SK-N-SH (cell line): ENCODE measurements at regions not wholly inside any gene's neighbourhood (a gene's known extent, or its start where the extent isn't known, plus 50 kb on each side); places are given as distances from the start of the nearest gene placed in this dataset.

Source experiments
- CTCF ChIA-PET: fragments of 300-600, 350-600 bp; formaldehyde crosslinking; extraction: SDS; loops from one replicate; lab custom pipeline; 2021; lab: Yijun Ruan, JAX
- POLR2A ChIA-PET: fragments of 350-600 bp; sonication (Branson Sonifier 250); formaldehyde crosslinking; extraction: SDS; loops from one replicate; lab custom pipeline; 2020; ENCODE audit warnings: antibody characterized with exemption, inconsistent platforms; lab: Yijun Ruan, JAX
- DNase-seq: peaks from one replicate; pipeline ENCODE4 v3.0.0; 2012
- H2AFZ ChIP-seq: fragments of 200-600 bp; sonication (generic); 2 replicates; pipeline ENCODE4 v1.8.1; 2016; ENCODE audit warnings: antibody characterized with exemption, mild to moderate bottlenecking, low read depth
- H3F3A ChIP-seq: fragments of 200-600 bp; sonication (generic); replicated peaks from 2 replicates; pipeline ENCODE3; 2016; ENCODE audit warnings: antibody characterized with exemption, mild to moderate bottlenecking; ENCODE audit not compliant: insufficient read depth
- H3K27ac ChIP-seq, 2 experiments: fragments of 200-500 bp in 1 of 2; fragments of 200-600 bp in 1 of 2; sonication (Bioruptor generic) in 1 of 2; sonication (generic), shearing (Covaris generic) in 1 of 2; 2 replicates each; pipeline versions ENCODE4 v1.5.1 to v1.6.1; 2014 to 2016; ENCODE audit warnings: low read depth in 2 of 2, inconsistent platforms in 1 of 2, low read length in 1 of 2, mild to moderate bottlenecking in 1 of 2, mixed read lengths in 1 of 2
- H3K27me3 ChIP-seq: fragments of 200-600 bp; sonication (generic), shearing (Covaris generic); 2 replicates; pipeline ENCODE4 v1.6.1; 2016; ENCODE audit warnings: mixed run types; ENCODE audit not compliant: insufficient read depth
- H3K36me3 ChIP-seq, 2 experiments: fragments of 200-500 bp in 1 of 2; fragments of 200-600 bp in 1 of 2; sonication (Bioruptor generic) in 1 of 2; sonication (generic) in 1 of 2; replicated peaks in 1 of 2; 2 replicates each; pipeline versions ENCODE3 to v1.5.1; 2014 to 2016; ENCODE audit warnings: low read length in 1 of 2, mild to moderate bottlenecking in 1 of 2; ENCODE audit not compliant: insufficient read depth in 2 of 2, control insufficient read depth in 1 of 2
- H3K4me1 ChIP-seq, 2 experiments: fragments of 200-500 bp in 1 of 2; fragments of 200-600 bp in 1 of 2; sonication (Bioruptor generic) in 1 of 2; sonication (generic), shearing (Covaris generic) in 1 of 2; 2 replicates each; pipeline versions ENCODE4 v1.5.1 to v1.6.1; 2014 to 2016; ENCODE audit warnings: low read depth in 1 of 2, low read length in 1 of 2, mixed run types in 1 of 2; ENCODE audit not compliant: insufficient read depth in 2 of 2, control insufficient read depth in 1 of 2
- H3K4me2 ChIP-seq: fragments of 200-600 bp; sonication (generic), shearing (Covaris generic); 2 replicates; pipeline ENCODE4 v1.6.1; 2017; ENCODE audit warnings: mixed run types
- H3K4me3 ChIP-seq, 2 experiments: fragments of 200-500 bp in 1 of 2; fragments of 200-600 bp in 1 of 2; sonication (Bioruptor generic) in 1 of 2; sonication (generic), shearing (Covaris generic) in 1 of 2; 2 replicates each; pipeline versions ENCODE4 v1.5.1 to v1.8.1; 2014 to 2016; ENCODE audit warnings: low read depth in 2 of 2, inconsistent platforms in 1 of 2, low read length in 1 of 2, mild to moderate bottlenecking in 1 of 2, mixed read lengths in 1 of 2, moderate library complexity in 1 of 2
- H3K79me2 ChIP-seq: fragments of 200-600 bp; sonication (generic); 2 replicates; pipeline ENCODE4 v1.8.1; 2017; ENCODE audit warnings: mild to moderate bottlenecking; ENCODE audit not compliant: insufficient read depth
- H3K9ac ChIP-seq: fragments of 200-600 bp; sonication (generic); 2 replicates; pipeline ENCODE4 v1.6.1; 2017; ENCODE audit warnings: mixed run types
- H3K9me2 ChIP-seq: fragments of 200-600 bp; sonication (generic); 2 replicates; pipeline ENCODE4 v1.6.1; 2017; ENCODE audit warnings: mixed run types
- H3K9me3 ChIP-seq: fragments of 200-600 bp; sonication (generic); 2 replicates; pipeline ENCODE4 v1.6.1; 2017; ENCODE audit warnings: mixed run types, mild to moderate bottlenecking, moderate library complexity
- H4K20me1 ChIP-seq: fragments of 200-600 bp; sonication (generic); 2 replicates; pipeline ENCODE4 v1.6.1; 2017; ENCODE audit warnings: mild to moderate bottlenecking, mixed run types; ENCODE audit not compliant: insufficient read depth
- CTCF ChIP-seq: fragments of 200-600 bp; sonication (generic); IDR thresholded peaks from 2 replicates; pipeline ENCODE4 v1.6.1; 2017; ENCODE audit warnings: antibody characterized with exemption, mild to moderate bottlenecking, moderate library complexity
- EP300 ChIP-seq, 2 experiments: IDR thresholded peaks; 2 replicates each; pipeline versions ENCODE4 v1.4.0 to v1.6.1; 2012; ENCODE audit warnings: borderline replicate concordance in 1 of 2, low read depth in 1 of 2, low read length in 1 of 2
- EZH2phosphoT487 ChIP-seq: fragments of 200-600 bp; sonication (generic); IDR thresholded peaks from 2 replicates; pipeline ENCODE4 v1.6.1; 2017; ENCODE audit warnings: low read depth, mixed run types, mild to moderate bottlenecking, antibody characterized with exemption, moderate library complexity, borderline replicate concordance
- FOXJ3 ChIP-seq: sonication (generic); formaldehyde crosslinking; IDR thresholded peaks from 2 replicates; pipeline ENCODE4 v1.5.1; 2020; ENCODE audit warnings: mild to moderate bottlenecking, missing genetic modification reagents
- MXI1 ChIP-seq: IDR thresholded peaks from 2 replicates; pipeline ENCODE4 v1.6.1; 2012; ENCODE audit warnings: mild to moderate bottlenecking, low read depth, low read length, improper control_type of control experiment
- RAD21 ChIP-seq: IDR thresholded peaks from 2 replicates; pipeline ENCODE4 v1.6.1; 2012; ENCODE audit warnings: mild to moderate bottlenecking, low read length
- RCOR1 ChIP-seq: fragments of 150-350 bp; IDR thresholded peaks from 2 replicates; pipeline ENCODE4 v1.6.1; 2017; ENCODE audit warnings: antibody characterized with exemption, low read length
- RXRA ChIP-seq: IDR thresholded peaks from 2 replicates; pipeline ENCODE4 v1.4.0; 2012; ENCODE audit warnings: low read depth, mild to moderate bottlenecking, borderline replicate concordance
- TAF1 ChIP-seq: IDR thresholded peaks from 2 replicates; pipeline ENCODE4 v1.6.1; 2012; ENCODE audit warnings: low read depth, mild to moderate bottlenecking, low read length, moderate library complexity, borderline replicate concordance
- USF1 ChIP-seq: IDR thresholded peaks from 2 replicates; pipeline ENCODE4 v1.4.0; 2012; ENCODE audit warnings: low read depth, borderline replicate concordance
- USF2 ChIP-seq: fragments of 150-350 bp; IDR thresholded peaks from 2 replicates; pipeline ENCODE4 v1.6.1; 2017; ENCODE audit warnings: antibody characterized with exemption, low read length, low read depth, borderline replicate concordance
- YY1 ChIP-seq: IDR thresholded peaks from 2 replicates; pipeline ENCODE4 v1.4.0; 2012; ENCODE audit warnings: low read depth, mild to moderate bottlenecking
- WGBS: methylation state at CpG from one replicate; pipeline ENCODE4 v1.1.6; 2017; ENCODE audit warnings: low lambda C conversion rate; 5-methylcytosine and 5-hydroxymethylcytosine counted together
- TF ChIP-seq, protein P1 (sequence below): IDR thresholded peaks from 2 replicates; pipeline ENCODE4 v1.4.0; 2012; ENCODE audit warnings: low read depth, borderline replicate concordance
- TF ChIP-seq, protein P2 (sequence below): IDR thresholded peaks from 2 replicates; pipeline ENCODE4; 2012

DNA sequence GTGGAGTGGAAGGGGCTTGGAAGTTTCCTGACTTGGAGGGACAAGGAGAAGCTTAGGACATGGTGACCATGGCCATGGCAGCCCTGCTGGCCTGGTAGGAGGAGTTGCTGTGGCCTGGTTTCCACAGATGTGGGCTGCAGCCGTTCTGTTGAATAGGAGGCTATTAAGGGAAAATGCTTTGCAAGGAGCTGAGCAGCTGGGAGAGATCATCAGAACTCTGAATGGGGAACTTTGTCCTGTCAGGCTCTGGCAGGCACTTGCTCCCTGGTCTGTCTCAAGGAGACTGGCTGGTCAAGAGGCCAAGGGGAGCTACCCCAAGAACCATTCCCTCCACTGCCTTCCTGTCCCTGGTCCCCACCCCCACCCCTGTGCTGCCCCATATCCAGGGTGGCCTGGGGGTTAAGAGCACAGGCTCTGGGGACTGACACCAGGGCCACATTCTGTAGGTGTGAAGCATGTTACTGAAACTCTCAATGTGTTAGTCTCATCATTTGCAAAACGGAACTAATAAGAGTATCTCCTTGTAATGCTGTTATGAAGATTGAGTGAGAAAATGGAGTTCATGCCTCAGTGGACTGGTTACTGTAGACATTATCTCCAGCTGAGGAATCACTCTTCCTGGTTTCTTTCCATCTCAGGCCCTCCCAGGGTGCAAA lies 84.0 kb upstream of the ARAP3 start (continued):
- TF ChIP-seq, protein P1, sequence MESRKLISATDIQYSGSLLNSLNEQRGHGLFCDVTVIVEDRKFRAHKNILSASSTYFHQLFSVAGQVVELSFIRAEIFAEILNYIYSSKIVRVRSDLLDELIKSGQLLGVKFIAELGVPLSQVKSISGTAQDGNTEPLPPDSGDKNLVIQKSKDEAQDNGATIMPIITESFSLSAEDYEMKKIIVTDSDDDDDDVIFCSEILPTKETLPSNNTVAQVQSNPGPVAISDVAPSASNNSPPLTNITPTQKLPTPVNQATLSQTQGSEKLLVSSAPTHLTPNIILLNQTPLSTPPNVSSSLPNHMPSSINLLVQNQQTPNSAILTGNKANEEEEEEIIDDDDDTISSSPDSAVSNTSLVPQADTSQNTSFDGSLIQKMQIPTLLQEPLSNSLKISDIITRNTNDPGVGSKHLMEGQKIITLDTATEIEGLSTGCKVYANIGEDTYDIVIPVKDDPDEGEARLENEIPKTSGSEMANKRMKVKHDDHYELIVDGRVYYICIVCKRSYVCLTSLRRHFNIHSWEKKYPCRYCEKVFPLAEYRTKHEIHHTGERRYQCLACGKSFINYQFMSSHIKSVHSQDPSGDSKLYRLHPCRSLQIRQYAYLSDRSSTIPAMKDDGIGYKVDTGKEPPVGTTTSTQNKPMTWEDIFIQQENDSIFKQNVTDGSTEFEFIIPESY: no peak

GRCh38 chr5:141763541-141763940 lies 81.5 kb upstream of the ARAP3 start:
- no peak overlapping the region for H3K27ac ChIP-seq
- H3K4me2 ChIP-seq: no peak overlapping the region
- ChIA-PET CTCF (interaction anchor here (0.8 to 4.2 kb wide), 9 partner anchors 16 to 116 kb away, joined by 3 to 17 read pairs (median 4); partner anchors contain the start of gene PCDH1), POLR2A (no interaction called here)
- H3K9me2 ChIP-seq: no peaks in the 10 kb centered on the region
- TF ChIP-seq USF2: no peak
- TF ChIP-seq RCOR1: no peak
- no peak for TF ChIP-seq FOXJ3 (CRISPR knock-in tag)
- TF ChIP-seq RAD21: no peak
- no peak for TF ChIP-seq EZH2phosphoT487
- TF ChIP-seq RXRA: no peak
- TF ChIP-seq EP300 (IDR thresholded peaks at IDR 0.05; ENCODE audit: borderline replicate concordance in 1 of 2, low read depth in 1 of 2, low read length in 1 of 2): no peak
- no peak for TF ChIP-seq YY1
- TF ChIP-seq, protein P1: no peak
- TF ChIP-seq USF1: no peak
- TF ChIP-seq TAF1: no peak
- TF ChIP-seq, protein P2, sequence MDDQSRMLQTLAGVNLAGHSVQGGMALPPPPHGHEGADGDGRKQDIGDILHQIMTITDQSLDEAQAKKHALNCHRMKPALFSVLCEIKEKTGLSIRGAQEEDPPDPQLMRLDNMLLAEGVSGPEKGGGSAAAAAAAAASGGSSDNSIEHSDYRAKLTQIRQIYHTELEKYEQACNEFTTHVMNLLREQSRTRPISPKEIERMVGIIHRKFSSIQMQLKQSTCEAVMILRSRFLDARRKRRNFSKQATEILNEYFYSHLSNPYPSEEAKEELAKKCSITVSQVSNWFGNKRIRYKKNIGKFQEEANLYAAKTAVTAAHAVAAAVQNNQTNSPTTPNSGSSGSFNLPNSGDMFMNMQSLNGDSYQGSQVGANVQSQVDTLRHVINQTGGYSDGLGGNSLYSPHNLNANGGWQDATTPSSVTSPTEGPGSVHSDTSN: no peak
- TF ChIP-seq MXI1: no peak
- no peak for TF ChIP-seq CTCF
- peaks cover 9% of the 10 kb centered on the region for H3K27me3 ChIP-seq
- no peaks in the 10 kb centered on the region for H4K20me1 ChIP-seq
- no peak overlapping the region for H3K9ac ChIP-seq
- H3K9me3 ChIP-seq: no peaks in the 10 kb centered on the region
- no peaks in the 10 kb centered on the region for H3K79me2 ChIP-seq
- H3F3A ChIP-seq: no peaks in the 10 kb centered on the region
- no peak overlapping the region for H2AFZ ChIP-seq
- DNase-seq: peak; percentile 53
- 72% methylated on average over 5 of the region's 5 CpGs for WGBS
- no peak overlapping the region for H3K4me3 ChIP-seq
- no peaks in the 10 kb centered on the region for H3K36me3 ChIP-seq
- H3K4me1 ChIP-seq: no peaks in the 10 kb centered on the region; a peak in 1 of 4 replicates
